ENCODE measurements at regions not wholly inside any gene's neighbourhood (a gene's known extent, or its start where the extent isn't known, plus 50 kb on each side); places are given as distances from the start of the nearest gene placed in this dataset.
A peak's percentile ranks its signal among the peaks of the same experiment; 100 is the strongest.

DNA sequence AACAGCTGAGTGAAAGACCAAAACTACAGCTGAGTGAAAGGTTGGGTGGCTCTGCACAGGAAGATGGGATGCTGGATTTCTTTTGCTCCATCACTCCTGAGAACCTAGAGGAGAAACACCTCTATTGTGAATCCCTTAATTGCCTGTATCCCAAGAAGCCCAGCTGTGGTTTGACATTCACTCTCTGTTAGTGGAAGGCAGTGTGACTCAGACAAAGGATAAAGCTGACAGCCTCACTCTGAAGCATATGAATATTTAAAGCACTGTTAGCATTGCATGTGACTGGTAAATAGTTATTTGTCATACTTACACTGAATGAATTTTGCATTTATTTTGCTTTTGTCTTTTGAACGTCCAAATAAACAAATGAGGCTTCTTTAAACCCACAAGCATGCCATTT, 367.1 kb upstream of the RIOK2 start:
- DNase-seq (ENCODE audit: low read depth), result peak; percentile 48
- no peak overlapping the region for H3K4me3 ChIP-seq (ENCODE audit: low read length)
- TF ChIP-seq, protein P1, sequence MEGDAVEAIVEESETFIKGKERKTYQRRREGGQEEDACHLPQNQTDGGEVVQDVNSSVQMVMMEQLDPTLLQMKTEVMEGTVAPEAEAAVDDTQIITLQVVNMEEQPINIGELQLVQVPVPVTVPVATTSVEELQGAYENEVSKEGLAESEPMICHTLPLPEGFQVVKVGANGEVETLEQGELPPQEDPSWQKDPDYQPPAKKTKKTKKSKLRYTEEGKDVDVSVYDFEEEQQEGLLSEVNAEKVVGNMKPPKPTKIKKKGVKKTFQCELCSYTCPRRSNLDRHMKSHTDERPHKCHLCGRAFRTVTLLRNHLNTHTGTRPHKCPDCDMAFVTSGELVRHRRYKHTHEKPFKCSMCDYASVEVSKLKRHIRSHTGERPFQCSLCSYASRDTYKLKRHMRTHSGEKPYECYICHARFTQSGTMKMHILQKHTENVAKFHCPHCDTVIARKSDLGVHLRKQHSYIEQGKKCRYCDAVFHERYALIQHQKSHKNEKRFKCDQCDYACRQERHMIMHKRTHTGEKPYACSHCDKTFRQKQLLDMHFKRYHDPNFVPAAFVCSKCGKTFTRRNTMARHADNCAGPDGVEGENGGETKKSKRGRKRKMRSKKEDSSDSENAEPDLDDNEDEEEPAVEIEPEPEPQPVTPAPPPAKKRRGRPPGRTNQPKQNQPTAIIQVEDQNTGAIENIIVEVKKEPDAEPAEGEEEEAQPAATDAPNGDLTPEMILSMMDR (conservative IDR thresholded peaks at IDR 0.05; ENCODE audit: low read length), result no peak

- no peak for DNase-seq (ENCODE audit: low read depth)
- TF ChIP-seq, protein P1 (conservative IDR thresholded peaks at IDR 0.05; ENCODE audit: low read length), result no peak
- no peak overlapping the region for H3K4me3 ChIP-seq (ENCODE audit: low read length)
Measured at GRCh38 chr5:97550818-97551217, 367.8 kb upstream of the RIOK2 start.

DNA sequence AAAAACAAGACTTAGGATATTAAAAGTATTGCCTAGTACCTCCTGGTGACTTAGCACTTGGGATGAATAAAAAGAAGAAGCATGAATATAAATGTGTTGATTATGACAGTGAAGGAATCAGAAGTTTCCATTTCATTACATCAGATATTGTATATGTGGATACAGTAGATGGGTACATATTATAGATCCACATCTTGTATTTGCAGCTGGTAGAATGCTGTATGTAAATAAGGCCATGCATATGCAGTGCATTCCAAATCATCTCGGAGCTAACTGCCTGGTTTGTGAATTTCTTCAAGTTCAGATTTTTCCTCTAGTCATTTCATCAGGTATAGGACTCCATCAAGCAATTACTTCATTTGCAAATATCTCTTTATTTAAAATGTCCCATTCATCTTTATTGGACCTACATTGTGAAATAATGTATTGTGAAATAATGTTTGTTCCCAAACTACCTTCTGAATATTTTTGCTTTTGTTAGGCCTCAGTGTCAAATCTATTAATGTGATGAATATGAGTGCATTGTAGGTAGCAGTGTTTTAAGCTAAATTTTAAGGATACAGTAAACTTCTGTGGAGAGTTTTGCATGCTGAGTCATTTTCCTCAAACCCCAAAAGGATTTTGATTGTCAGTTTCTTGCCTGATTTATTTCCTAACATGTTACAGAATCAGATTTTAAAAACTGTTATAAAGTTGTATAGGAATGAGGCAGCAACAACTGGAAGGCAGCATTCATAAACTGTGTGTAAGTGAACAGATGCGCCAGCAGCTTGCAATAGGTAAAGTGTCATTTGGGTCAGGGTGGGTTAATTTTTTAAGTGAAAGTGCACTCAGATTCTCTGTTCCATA, 370.8 kb upstream of the RIOK2 start:
- TF ChIP-seq, protein P1 (conservative IDR thresholded peaks at IDR 0.05; ENCODE audit: low read length), result no peak
- no peak overlapping the region for H3K4me3 ChIP-seq (ENCODE audit: low read length)
- peak; percentile 13 for DNase-seq (ENCODE audit: low read depth)

DNA sequence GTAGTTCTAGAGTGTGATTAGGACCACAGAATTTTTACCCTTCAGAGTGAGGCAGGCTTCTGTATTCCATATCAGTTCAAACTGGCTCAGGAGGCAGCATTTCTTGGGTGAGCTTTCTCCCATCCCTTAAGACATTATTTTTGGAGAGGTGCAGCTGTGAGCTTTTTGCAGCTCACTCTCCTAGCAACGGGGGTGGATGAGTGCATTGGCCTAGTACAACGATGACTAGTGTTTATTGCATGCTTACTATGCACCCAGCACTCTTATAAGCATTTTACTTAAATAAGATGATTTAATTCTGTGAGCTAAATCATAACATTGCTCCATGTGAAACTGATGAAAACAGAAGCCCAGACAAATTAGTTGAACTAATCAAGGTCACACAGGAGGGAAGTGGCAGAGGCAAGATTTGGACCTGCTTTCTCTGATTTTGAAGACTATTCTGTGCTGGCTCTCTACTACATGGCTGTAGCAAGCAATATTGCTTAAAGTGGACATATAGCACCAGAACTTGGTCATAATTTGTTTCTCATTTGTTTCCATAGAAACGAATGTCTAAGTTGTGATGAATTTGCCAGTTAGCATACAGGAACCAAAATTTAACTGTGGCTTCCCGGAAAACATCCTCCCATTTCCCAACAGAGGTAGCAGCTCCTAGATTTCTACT, 372.1 kb upstream of the RIOK2 start:
- DNase-seq (ENCODE audit: low read depth), result peak; percentile 78
- no peak overlapping the region for H3K4me3 ChIP-seq (ENCODE audit: low read length)
- TF ChIP-seq, protein P1 (conservative IDR thresholded peaks at IDR 0.05; ENCODE audit: low read length), result no peak

DNA sequence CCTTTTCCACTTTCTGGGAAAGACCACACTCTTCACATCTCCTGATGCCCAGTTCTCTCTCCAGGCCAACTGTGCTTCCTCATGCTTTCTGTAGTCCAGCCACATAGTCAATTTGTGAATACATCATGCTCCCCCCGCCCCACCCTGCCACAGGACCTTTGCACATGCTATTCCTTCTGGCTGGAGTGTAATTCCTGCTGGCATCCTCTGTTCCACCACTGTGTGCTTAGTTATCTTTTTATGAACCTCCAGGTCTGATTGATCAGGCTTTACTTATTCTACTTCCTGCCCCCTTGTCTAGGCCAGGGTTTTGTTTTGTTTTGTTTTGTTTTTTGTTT, 372.6 kb upstream of the RIOK2 start:
- no peak for DNase-seq (ENCODE audit: low read depth)
- TF ChIP-seq, protein P1 (conservative IDR thresholded peaks at IDR 0.05; ENCODE audit: low read length), result no peak
- no peak overlapping the region for H3K4me3 ChIP-seq (ENCODE audit: low read length)

DNA sequence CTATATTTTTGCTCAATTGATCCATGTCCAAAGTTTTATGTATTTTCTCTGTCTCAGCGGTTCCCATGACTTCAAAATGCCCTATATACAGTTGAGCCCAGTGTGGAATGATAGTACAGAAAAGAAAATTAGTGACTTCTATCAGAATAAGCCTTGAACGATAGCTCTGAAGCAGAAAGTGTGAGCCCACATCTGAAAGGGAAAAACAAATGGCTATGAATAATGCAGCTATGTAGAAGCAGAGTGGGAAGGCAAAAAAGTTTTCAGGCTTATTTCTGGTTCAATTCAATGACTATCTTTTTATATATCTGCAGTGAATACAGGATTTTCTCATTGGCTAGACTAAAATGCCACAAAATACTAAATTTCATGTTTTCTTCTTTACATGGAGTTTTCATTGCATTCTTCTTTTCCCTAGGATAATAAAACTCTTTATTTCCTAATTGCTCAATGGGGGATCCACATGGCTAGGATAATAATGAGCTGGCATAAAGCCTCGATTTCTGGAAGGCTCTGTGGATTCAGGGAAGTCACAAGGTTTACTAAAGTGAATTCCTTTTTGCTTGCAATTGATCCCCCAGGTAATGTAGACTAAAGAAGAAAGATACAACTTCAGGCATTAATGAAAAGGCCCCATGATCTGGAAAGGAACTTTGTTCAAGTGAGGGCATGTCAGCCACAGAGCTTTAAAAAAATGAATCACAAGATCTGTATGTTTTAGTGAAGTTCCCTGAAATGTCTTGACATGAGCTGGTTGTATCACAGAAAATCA, 377.0 kb upstream of the RIOK2 start:
- H3K4me3 ChIP-seq (ENCODE audit: low read length), result no peak overlapping the region
- TF ChIP-seq, protein P1 (conservative IDR thresholded peaks at IDR 0.05; ENCODE audit: low read length), result no peak
- DNase-seq (ENCODE audit: low read depth), result peak; percentile 16
